HG03432 (cell line): ENCODE measurements at regions not wholly inside any gene's neighbourhood (a gene's known extent, or its start where the extent isn't known, plus 50 kb on each side); places are given as distances from the start of the nearest gene placed in this dataset.
"Not testable (repeated sequence)": the region's sequence is repeated elsewhere in the genome, so short reads cannot be mapped to it uniquely, and the experiment has no call there.

Source experiments
- ATAC-seq: cut with Tn5 transposase; IDR thresholded peaks from one replicate; pipeline ENCODE4 v1.9.1; 2021; ENCODE audit warnings: mild to moderate bottlenecking, moderate library complexity; ENCODE audit not compliant: unreplicated experiment

- no peak for ATAC-seq
Measured at GRCh38 chr11:13216711-13217075, 60.9 kb upstream of the BMAL1 start.

GRCh38 chr11:13218685-13219084 is 58.9 kb upstream of the BMAL1 start:
- ATAC-seq, result not testable (repeated sequence)

GRCh38 chr11:13220148-13220547 is 57.4 kb upstream of the BMAL1 start:
- no peak for ATAC-seq

GRCh38 chr11:13221722-13222121 is 55.9 kb upstream of the BMAL1 start:
- ATAC-seq, result no peak

- no peak for ATAC-seq
Measured at GRCh38 chr11:13222285-13222684, 55.3 kb upstream of the BMAL1 start.

GRCh38 chr11:13223112-13223511 is 54.5 kb upstream of the BMAL1 start:
- no peak for ATAC-seq

GRCh38 chr11:13224324-13224723 is 53.3 kb upstream of the BMAL1 start:
- ATAC-seq, result no peak

- no peak for ATAC-seq
Measured at GRCh38 chr11:13225038-13226001, 52.3 kb upstream of the BMAL1 start.

GRCh38 chr11:13227676-13228255 is 49.8 kb upstream of the BMAL1 start:
- no peak for ATAC-seq
